GM23338 (cell line): ENCODE measurements at regions not wholly inside any gene's neighbourhood (a gene's known extent, or its start where the extent isn't known, plus 50 kb on each side); places are given as distances from the start of the nearest gene placed in this dataset.

Source experiments
- ATAC-seq: fragments of 200-7000 bp; cut with Tn5 transposase; 3 replicates; pipeline ENCODE4 v1.9.1; 2020
- DNase-seq: peaks from one replicate; pipeline ENCODE4 v3.0.0-alpha.2; 2015; ENCODE audit warnings: low spot score
- H2AFZ ChIP-seq: fragments of 200-600 bp; sonication (generic); 2 replicates; pipeline ENCODE4 v1.8.0; 2016; ENCODE audit warnings: antibody characterized with exemption, mild to moderate bottlenecking, moderate library complexity
- H3F3A ChIP-seq: fragments of 200-600 bp; sonication (generic); replicated peaks from 2 replicates; pipeline ENCODE4 v1.8.0; 2017; ENCODE audit warnings: antibody characterized with exemption, mixed run types, low read depth
- H3K27ac ChIP-seq: fragments of 200-600 bp; sonication (generic); 2 replicates; pipeline ENCODE4 v1.6.1; 2016; ENCODE audit warnings: low read depth
- H3K27me3 ChIP-seq: fragments of 200-600 bp; sonication (generic); 2 replicates; pipeline ENCODE4 v1.8.0; 2016; ENCODE audit warnings: mild to moderate bottlenecking, mixed run types, moderate library complexity; ENCODE audit not compliant: insufficient read depth
- H3K36me3 ChIP-seq: fragments of 200-600 bp; sonication (generic); 2 replicates; pipeline ENCODE4 v1.8.0; 2016; ENCODE audit warnings: mild to moderate bottlenecking; ENCODE audit not compliant: insufficient read depth
- H3K4me1 ChIP-seq: fragments of 200-600 bp; sonication (generic); 2 replicates; pipeline ENCODE4 v1.8.0; 2016; ENCODE audit warnings: mild to moderate bottlenecking, moderate library complexity; ENCODE audit not compliant: insufficient read depth
- H3K4me2 ChIP-seq: fragments of 200-600 bp; sonication (generic); 2 replicates; pipeline ENCODE4 v1.7.1; 2017; ENCODE audit warnings: mixed run types
- H3K4me3 ChIP-seq: fragments of 200-600 bp; sonication (generic); 2 replicates; pipeline ENCODE4 v1.6.1; 2016; ENCODE audit warnings: mixed run types
- H3K79me2 ChIP-seq: fragments of 200-600 bp; sonication (generic); replicated peaks from 2 replicates; pipeline ENCODE4 v1.8.0; 2017; ENCODE audit warnings: mild to moderate bottlenecking; ENCODE audit not compliant: insufficient read depth
- H3K9me2 ChIP-seq: fragments of 200-600 bp; sonication (generic); 2 replicates; pipeline ENCODE4 v1.8.0; 2017; ENCODE audit not compliant: insufficient read depth
- H4K20me1 ChIP-seq: fragments of 200-600 bp; sonication (generic); replicated peaks from 2 replicates; pipeline ENCODE4 v1.8.0; 2017; ENCODE audit warnings: mild to moderate bottlenecking; ENCODE audit not compliant: insufficient read depth
- H3K27ac Mint-ChIP-seq: 2 replicates; pipeline ENCODE4 v1.8.0; 2020; ENCODE audit warnings: inconsistent platforms, mild to moderate bottlenecking, moderate library complexity, mixed read lengths
- H3K27me3 Mint-ChIP-seq: 3 replicates; pipeline ENCODE4 v1.8.0; 2022; ENCODE audit warnings: low read depth, mild to moderate bottlenecking, moderate library complexity, mixed read lengths, inconsistent platforms; ENCODE audit not compliant: insufficient read depth, poor library complexity
- H3K36me3 Mint-ChIP-seq: 3 replicates; pipeline ENCODE4 v1.8.0; 2021; ENCODE audit warnings: low read depth, mild to moderate bottlenecking, inconsistent platforms, moderate library complexity, mixed read lengths
- H3K4me1 Mint-ChIP-seq: 3 replicates; pipeline ENCODE4 v1.8.0; 2020; ENCODE audit warnings: mild to moderate bottlenecking, inconsistent platforms, mixed read lengths
- H3K4me3 Mint-ChIP-seq: 3 replicates; pipeline ENCODE4 v1.8.0; 2021; ENCODE audit warnings: moderate library complexity, mild to moderate bottlenecking, inconsistent platforms, mixed read lengths
- H3K9me3 Mint-ChIP-seq: 3 replicates; pipeline ENCODE4 v1.8.0; 2020; ENCODE audit warnings: moderate library complexity, mild to moderate bottlenecking, inconsistent platforms, mixed read lengths
- CREB1 ChIP-seq: fragments of 250-450 bp; sonication (Bioruptor Pico); IDR thresholded peaks from 2 replicates; pipeline ENCODE4 v1.5.0; 2020; ENCODE audit warnings: low read depth, mild to moderate bottlenecking, moderate library complexity
- EZH2phosphoT487 ChIP-seq: fragments of 200-600 bp; sonication (generic); IDR thresholded peaks from one replicate; pipeline ENCODE4 v1.8.1; 2018; ENCODE audit warnings: antibody characterized with exemption; ENCODE audit not compliant: unreplicated experiment
- NANOG ChIP-seq: IDR thresholded peaks from 2 replicates; pipeline ENCODE4 v1.6.1; 2016; ENCODE audit warnings: antibody characterized with exemption, borderline replicate concordance
- POLR2AphosphoS5 ChIP-seq: IDR thresholded peaks from 2 replicates; pipeline ENCODE4 v1.6.1; 2016; ENCODE audit warnings: antibody characterized with exemption, low read depth
- STAT1 ChIP-seq: IDR thresholded peaks from one replicate; pipeline ENCODE4 v1.6.1; 2016; ENCODE audit warnings: antibody characterized with exemption; ENCODE audit not compliant: unreplicated experiment
- TF ChIP-seq, protein P1 (sequence below): IDR thresholded peaks from one replicate; pipeline ENCODE4 v1.6.1; 2018; ENCODE audit warnings: antibody characterized with exemption; ENCODE audit not compliant: unreplicated experiment
- TF ChIP-seq, protein P2 (sequence below): IDR thresholded peaks from 2 replicates; pipeline ENCODE4 v1.6.1; 2016; ENCODE audit warnings: antibody characterized with exemption

DNA sequence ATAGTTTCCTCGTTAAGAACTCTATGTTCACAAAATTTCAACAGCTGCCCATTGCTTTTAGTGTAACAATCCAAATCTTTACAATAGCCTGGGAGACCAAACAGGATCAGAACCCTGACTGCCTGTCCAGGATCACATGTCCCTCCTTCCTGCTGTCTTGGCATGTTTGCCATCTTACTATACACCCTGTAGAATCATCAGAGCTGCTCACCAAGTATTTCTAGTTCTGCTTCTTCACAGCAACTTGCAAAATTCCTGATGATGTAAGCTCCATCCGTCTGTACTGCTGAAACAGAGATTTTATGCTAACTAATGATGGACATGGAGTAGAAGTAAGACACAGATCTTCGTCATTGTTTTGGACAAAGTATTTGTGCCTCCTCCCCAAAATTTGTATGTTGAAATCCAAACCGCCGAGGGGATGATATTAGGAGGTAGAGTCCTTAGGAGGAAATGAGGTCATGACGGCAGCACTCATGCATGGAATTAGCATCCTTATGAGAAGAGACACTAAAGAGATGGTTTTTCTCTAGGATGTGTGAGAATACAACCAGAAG is 464.9 kb upstream of the BRINP1 start (continued):
- TF ChIP-seq, protein P1, sequence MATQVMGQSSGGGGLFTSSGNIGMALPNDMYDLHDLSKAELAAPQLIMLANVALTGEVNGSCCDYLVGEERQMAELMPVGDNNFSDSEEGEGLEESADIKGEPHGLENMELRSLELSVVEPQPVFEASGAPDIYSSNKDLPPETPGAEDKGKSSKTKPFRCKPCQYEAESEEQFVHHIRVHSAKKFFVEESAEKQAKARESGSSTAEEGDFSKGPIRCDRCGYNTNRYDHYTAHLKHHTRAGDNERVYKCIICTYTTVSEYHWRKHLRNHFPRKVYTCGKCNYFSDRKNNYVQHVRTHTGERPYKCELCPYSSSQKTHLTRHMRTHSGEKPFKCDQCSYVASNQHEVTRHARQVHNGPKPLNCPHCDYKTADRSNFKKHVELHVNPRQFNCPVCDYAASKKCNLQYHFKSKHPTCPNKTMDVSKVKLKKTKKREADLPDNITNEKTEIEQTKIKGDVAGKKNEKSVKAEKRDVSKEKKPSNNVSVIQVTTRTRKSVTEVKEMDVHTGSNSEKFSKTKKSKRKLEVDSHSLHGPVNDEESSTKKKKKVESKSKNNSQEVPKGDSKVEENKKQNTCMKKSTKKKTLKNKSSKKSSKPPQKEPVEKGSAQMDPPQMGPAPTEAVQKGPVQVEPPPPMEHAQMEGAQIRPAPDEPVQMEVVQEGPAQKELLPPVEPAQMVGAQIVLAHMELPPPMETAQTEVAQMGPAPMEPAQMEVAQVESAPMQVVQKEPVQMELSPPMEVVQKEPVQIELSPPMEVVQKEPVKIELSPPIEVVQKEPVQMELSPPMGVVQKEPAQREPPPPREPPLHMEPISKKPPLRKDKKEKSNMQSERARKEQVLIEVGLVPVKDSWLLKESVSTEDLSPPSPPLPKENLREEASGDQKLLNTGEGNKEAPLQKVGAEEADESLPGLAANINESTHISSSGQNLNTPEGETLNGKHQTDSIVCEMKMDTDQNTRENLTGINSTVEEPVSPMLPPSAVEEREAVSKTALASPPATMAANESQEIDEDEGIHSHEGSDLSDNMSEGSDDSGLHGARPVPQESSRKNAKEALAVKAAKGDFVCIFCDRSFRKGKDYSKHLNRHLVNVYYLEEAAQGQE, result no peak
- TF ChIP-seq NANOG, result no peak

DNA sequence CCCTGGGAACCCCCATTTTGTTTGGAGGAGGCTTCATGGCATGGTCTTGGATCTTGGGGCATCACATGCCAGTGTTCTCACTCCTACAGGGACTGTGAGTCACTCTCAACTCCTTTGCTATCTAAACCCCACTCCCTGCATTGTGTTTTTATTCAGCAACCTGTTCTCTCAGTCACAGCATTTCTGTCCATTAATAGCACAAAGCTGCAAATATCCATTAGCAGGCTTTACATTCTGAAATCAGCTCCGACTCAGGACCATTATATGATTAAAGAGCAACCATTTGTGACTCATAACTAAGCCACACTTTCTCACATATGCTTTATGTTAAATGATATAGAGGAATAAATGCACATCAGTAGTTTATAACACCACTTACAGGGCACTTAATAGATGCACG is 462.1 kb upstream of the BRINP1 start:
- Histone ChIP-seq H3K27ac (no peak overlapping the region), H3K9me2 (no peaks in the 10 kb centered on the region), H4K20me1 (no peaks in the 10 kb centered on the region), H2AFZ (no peak overlapping the region), H3F3A (no peaks in the 10 kb centered on the region), H3K4me1 (no peaks in the 10 kb centered on the region), H3K27me3 (no peaks in the 10 kb centered on the region), H3K79me2 (no peaks in the 10 kb centered on the region), H3K4me3 (no peak overlapping the region), H3K36me3 (no peaks in the 10 kb centered on the region), H3K4me2 (no peak overlapping the region)
- no peaks in the 10 kb centered on the region for H3K27me3 Mint-ChIP-seq
- ATAC-seq (no peak), DNase-seq (no peak)
- H3K4me1 Mint-ChIP-seq, result peaks cover 5% of the 10 kb centered on the region; the same call in 2 of the 3 replicates
- H3K4me3 Mint-ChIP-seq, result no peak overlapping the region
- TF ChIP-seq POLR2AphosphoS5 (no peak), EZH2phosphoT487 (no peak), STAT1 (no peak), CREB1 (CRISPR knock-in tag) (no peak)
- TF ChIP-seq, protein P1, result no peak
- TF ChIP-seq, protein P2, sequence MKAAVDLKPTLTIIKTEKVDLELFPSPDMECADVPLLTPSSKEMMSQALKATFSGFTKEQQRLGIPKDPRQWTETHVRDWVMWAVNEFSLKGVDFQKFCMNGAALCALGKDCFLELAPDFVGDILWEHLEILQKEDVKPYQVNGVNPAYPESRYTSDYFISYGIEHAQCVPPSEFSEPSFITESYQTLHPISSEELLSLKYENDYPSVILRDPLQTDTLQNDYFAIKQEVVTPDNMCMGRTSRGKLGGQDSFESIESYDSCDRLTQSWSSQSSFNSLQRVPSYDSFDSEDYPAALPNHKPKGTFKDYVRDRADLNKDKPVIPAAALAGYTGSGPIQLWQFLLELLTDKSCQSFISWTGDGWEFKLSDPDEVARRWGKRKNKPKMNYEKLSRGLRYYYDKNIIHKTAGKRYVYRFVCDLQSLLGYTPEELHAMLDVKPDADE, result no peak
- no peak overlapping the region for H3K27ac Mint-ChIP-seq
- no peaks in the 10 kb centered on the region for H3K9me3 Mint-ChIP-seq
- no peaks in the 10 kb centered on the region for H3K36me3 Mint-ChIP-seq
